Chondrocyte (in vitro differentiated cells): ENCODE measurements at regions not wholly inside any gene's neighbourhood (a gene's known extent, or its start where the extent isn't known, plus 50 kb on each side); places are given as distances from the start of the nearest gene placed in this dataset.

Experiments
- DNase-seq: peaks from one replicate; pipeline ENCODE4 v3.0.0; 2021; ENCODE audit warnings: mixed read lengths, low spot score
- H3K27ac Mint-ChIP-seq: one replicate; pipeline ENCODE4 v1.8.0; 2021; ENCODE audit warnings: mild to moderate bottlenecking, moderate library complexity, mixed read lengths; ENCODE audit not compliant: unreplicated experiment
- H3K27me3 Mint-ChIP-seq: 2 replicates; pipeline ENCODE4 v1.8.0; 2021; ENCODE audit warnings: low read depth, mixed read lengths
- H3K36me3 Mint-ChIP-seq: 2 replicates; pipeline ENCODE4 v1.8.0; 2021; ENCODE audit warnings: low read depth, mixed read lengths
- H3K4me1 Mint-ChIP-seq: 2 replicates; pipeline ENCODE4 v1.8.0; 2021; ENCODE audit warnings: low read depth, mild to moderate bottlenecking, mixed read lengths
- H3K4me3 Mint-ChIP-seq: one replicate; pipeline ENCODE4 v1.8.0; 2021; ENCODE audit warnings: mild to moderate bottlenecking, moderate library complexity, mixed read lengths; ENCODE audit not compliant: unreplicated experiment
- H3K9me3 Mint-ChIP-seq: 2 replicates; pipeline ENCODE4 v1.8.0; 2021; ENCODE audit warnings: low read depth, mixed read lengths
- CTCF ChIP-seq: fragments of 200-600 bp; sonication (generic); IDR thresholded peaks from 2 replicates; pipeline ENCODE4 v1.5.0; 2021; ENCODE audit warnings: antibody characterized with exemption, mild to moderate bottlenecking, moderate library complexity

GRCh38 chr21:26297851-26298250 is 127.3 kb upstream of the APP start:
- H3K27me3 Mint-ChIP-seq, result no peaks in the 10 kb centered on the region
- no peak for TF ChIP-seq CTCF
- H3K4me1 Mint-ChIP-seq, result no peaks in the 10 kb centered on the region
- H3K27ac Mint-ChIP-seq, result no peak overlapping the region
- H3K4me3 Mint-ChIP-seq, result no peak overlapping the region
- peaks cover 1% of the 10 kb centered on the region for H3K36me3 Mint-ChIP-seq
- peaks cover 21% of the 10 kb centered on the region for H3K9me3 Mint-ChIP-seq
- no peak for DNase-seq

GRCh38 chr21:26293141-26293946 is 122.8 kb upstream of the APP start:
- no peak for TF ChIP-seq CTCF
- Mint-ChIP-seq H3K4me1 (no peaks in the 10 kb centered on the region), H3K9me3 (peaks cover 13% of the 10 kb centered on the region), H3K36me3 (peaks cover 1% of the 10 kb centered on the region), H3K27ac (no peak overlapping the region), H3K4me3 (no peak overlapping the region), H3K27me3 (no peaks in the 10 kb centered on the region)
- no peak for DNase-seq

GRCh38 chr21:26288026-26288425 is 117.5 kb upstream of the APP start:
- H3K27ac Mint-ChIP-seq, result no peak overlapping the region
- DNase-seq, result no peak
- no peaks in the 10 kb centered on the region for H3K27me3 Mint-ChIP-seq
- no peak overlapping the region for H3K4me3 Mint-ChIP-seq
- no peaks in the 10 kb centered on the region for H3K36me3 Mint-ChIP-seq
- no peak for TF ChIP-seq CTCF
- no peaks in the 10 kb centered on the region for H3K9me3 Mint-ChIP-seq
- no peaks in the 10 kb centered on the region for H3K4me1 Mint-ChIP-seq

- Mint-ChIP-seq H3K27me3 (peaks cover 2% of the 10 kb centered on the region), H3K9me3 (no peaks in the 10 kb centered on the region), H3K36me3 (no peaks in the 10 kb centered on the region), H3K4me3 (no peak overlapping the region), H3K4me1 (no peaks in the 10 kb centered on the region), H3K27ac (no peak overlapping the region)
- DNase-seq, result no peak
- TF ChIP-seq CTCF, result no peak
These were observed 114.0 kb upstream of the APP start for GRCh38 chr21:26284531-26284930.

- no peak overlapping the region for H3K27ac Mint-ChIP-seq
- no peak overlapping the region for H3K4me3 Mint-ChIP-seq
- H3K4me1 Mint-ChIP-seq, result no peaks in the 10 kb centered on the region
- DNase-seq, result no peak
- TF ChIP-seq CTCF, result no peak
- peaks cover 1% of the 10 kb centered on the region for H3K9me3 Mint-ChIP-seq
- no peaks in the 10 kb centered on the region for H3K36me3 Mint-ChIP-seq
- H3K27me3 Mint-ChIP-seq, result peaks cover 2% of the 10 kb centered on the region
These were observed 111.5 kb upstream of the APP start for GRCh38 chr21:26282058-26282457.
